GM19025 (cell line): ENCODE measurements at regions not wholly inside any gene's neighbourhood (a gene's known extent, or its start where the extent isn't known, plus 50 kb on each side); places are given as distances from the start of the nearest gene placed in this dataset.
"Not testable (repeated sequence)": the region's sequence is repeated elsewhere in the genome, so short reads cannot be mapped to it uniquely, and the experiment has no call there.

Experiments used
- ATAC-seq: cut with Tn5 transposase; IDR thresholded peaks from one replicate; pipeline ENCODE4 v1.9.1; 2021; ENCODE audit warnings: mild to moderate bottlenecking, low read depth, moderate library complexity; ENCODE audit not compliant: unreplicated experiment

- ATAC-seq: no peak
Observed at GRCh38 chr7:50856806-50857205, 74.1 kb upstream of the GRB10 start.

DNA sequence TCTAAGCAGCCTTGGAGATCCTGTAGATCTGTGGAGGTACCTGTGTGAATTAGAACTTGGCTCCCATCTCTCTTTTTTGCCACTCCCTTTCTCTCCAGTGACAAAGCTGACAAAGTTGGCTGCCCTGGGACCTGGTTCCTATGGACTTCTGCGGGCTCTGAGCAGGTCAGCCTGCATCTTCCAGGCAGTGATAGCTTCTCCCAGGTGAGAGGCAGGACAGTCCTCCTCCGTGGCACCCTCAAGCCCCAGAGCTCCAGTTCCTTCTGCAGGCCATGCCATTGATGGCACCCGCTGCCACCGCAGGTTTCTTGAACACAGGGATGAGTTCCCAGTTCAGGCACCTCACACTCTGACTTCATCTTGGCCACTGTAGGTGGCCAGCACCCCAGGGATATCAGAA lies 73.5 kb upstream of the GRB10 start:
- no peak for ATAC-seq

- ATAC-seq: no peak
Observed at GRCh38 chr7:50855526-50855925, 72.8 kb upstream of the GRB10 start.

DNA sequence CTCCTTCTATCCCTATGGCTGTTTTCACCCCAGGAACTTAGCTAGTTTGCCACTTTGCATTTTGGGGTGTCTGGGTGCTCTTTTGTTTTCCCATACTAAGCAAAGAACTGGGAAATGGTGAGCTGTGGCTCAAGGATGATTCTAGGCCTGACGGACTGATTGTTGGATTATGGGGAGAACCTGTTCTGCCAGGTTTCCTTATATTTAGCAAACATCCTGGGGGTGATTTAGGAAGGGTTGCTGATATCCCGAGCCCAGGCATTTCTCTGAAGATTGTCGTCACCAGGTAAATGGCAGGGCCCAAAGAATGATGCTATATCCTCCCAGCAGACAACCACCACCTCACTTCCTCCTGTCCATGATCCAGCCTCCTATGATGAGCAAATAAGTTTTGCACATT lies 72.1 kb upstream of the GRB10 start:
- ATAC-seq: no peak

DNA sequence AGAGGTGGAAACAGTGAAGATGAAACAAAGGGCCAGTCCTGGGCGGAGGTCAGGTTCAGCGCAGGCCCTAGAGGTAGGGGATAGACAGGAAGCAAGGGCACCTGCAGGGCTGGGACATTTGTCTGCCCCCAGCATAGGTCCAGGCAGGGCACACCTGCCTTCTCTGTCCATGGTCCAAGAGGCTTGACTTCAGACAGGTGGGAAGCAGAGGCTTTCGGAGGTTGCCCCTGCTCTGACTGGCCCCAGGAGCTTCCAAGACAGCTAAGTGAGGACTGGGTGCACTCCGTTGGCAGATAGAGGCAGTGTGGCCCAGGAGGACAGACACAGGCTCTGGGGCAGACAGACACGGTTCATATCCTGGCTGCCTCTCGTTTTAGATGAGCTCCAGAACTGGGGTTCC lies 71.6 kb upstream of the GRB10 start:
- no peak for ATAC-seq

- ATAC-seq: no peak
Observed at GRCh38 chr7:50853311-50853710, 70.6 kb upstream of the GRB10 start.

GRCh38 chr7:50852901-50853300 lies 70.2 kb upstream of the GRB10 start:
- ATAC-seq: no peak

DNA sequence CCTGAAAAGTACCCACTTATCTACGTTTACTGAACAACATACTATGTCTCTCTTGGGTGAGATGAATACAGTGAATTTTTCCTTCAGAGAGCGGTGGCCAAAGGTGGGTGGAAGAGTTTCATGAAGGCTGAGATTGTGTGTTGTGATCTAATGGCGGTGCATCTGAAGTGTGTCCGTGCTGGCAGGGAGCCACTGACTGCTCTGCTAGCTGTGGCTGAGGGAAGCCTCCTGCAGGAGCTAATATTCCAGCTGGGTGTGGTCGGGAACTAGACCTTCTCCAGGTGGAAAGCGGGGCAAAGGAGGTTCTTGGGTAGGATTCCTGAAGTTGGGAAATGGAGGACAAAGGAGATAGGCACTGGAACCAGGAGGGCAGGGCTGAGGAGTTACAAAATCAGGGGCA lies 69.2 kb upstream of the GRB10 start:
- no peak for ATAC-seq

- no peak for ATAC-seq
Observed at GRCh38 chr7:50851451-50851850, 68.8 kb upstream of the GRB10 start.

DNA sequence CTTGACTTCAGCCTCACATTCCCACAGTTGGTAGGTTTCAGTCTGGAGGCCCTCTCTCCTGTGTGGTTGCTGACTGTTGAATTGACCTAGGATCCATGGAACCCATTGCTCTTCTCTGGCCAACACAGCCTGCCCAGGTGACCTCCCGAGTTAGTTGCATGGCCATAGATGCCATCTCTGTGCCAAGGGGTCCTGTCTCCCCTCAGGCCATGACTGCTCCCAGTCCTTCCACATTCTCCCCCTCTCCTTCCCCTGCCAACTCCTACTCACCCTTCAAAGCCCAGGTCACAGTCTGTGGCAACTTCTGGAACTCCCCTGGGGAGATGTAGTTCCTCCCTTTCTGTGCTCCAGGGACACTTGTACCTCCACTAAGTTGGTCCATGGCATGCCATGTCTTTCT lies 67.3 kb upstream of the GRB10 start:
- no peak for ATAC-seq

DNA sequence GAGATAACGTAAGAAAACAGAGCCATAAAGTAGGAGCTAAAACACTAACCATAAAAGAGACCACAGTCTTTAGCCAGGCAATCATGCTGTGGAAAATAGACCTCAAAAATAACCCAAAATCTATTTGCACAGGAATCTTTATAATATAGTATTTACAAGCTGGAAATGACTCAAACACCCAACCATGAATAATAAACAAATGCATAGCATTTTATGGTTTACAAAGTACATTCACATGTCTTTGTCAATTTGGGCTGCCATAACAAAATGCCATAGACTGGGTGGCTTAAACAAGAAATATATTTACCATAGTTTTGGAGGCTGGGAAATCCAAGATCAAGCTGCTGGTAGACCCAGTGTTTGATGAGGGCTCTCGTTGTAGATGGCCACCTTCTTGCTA lies 65.5 kb upstream of the GRB10 start:
- no peak for ATAC-seq

DNA sequence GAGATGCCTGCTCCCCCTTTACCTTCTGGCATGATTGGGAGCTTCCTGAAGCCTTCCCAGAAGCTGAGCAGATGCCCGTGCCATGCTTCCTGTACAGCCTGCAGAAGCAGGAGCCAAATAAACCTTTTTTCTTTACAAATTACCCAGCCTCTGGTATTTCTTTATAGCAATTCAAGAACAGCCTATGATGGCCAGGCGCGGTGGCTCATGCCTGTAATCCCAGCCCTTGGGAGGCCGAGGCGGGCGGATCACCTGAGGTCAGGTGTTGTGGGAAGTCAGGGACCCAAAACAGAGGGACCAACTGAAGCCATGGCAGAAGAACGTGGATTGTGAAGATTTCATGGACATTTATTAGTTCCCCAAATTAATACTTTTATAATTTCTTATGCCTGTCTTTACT lies 62.2 kb upstream of the GRB10 start:
- not testable (repeated sequence) for ATAC-seq

GRCh38 chr7:50842041-50842440 lies 59.3 kb upstream of the GRB10 start:
- no peak for ATAC-seq

GRCh38 chr7:50838675-50839377 lies 56.1 kb upstream of the GRB10 start:
- ATAC-seq: no peak

DNA sequence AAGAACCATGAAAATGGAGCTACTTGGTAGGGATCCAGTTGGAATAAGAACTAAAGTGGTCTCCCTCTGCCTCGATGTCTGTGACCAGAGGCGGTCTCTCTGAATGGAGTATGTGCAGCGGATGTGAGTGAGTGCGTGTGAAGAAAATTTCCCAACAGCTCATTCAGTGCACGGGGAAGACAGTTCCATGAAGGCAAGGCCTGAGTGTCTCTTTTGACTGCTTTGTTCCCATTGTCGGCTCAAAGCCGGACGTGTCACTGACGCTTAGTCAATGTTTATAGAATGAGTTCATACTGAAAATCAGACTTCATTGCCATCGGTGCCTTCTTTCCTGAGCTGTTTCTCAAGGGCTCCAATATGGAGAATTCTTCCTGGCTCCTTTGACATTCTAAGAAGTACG lies 55.3 kb upstream of the GRB10 start:
- no peak for ATAC-seq

- ATAC-seq: no peak
Observed at GRCh38 chr7:50836646-50837045, 54.0 kb upstream of the GRB10 start.

GRCh38 chr7:50835156-50835555 lies 52.5 kb upstream of the GRB10 start:
- ATAC-seq: no peak

GRCh38 chr7:50834679-50835078 lies 52.0 kb upstream of the GRB10 start:
- ATAC-seq: no peak

DNA sequence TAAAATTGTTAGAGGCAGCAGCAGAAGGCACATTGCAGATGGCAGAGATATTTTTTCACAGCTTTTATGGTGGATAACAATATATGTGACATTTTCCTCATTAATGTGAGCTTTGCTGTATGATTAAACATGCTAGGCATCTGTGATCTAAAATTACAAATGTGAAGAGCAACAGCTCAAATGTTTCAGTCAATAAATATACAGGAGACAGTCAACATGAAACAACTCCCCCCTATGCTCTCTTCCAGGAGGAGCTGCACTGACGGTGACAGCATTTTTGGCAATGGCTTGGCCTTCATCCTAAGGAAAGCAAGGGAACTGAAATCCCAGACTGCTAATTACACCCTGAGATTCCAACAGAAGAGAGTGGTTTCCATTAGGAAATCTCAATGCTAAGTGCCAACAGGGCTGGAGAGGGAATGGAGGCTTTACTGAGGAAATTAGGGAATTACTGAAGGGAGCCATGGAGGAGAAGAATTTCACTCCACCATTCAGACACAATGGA lies 51.4 kb upstream of the GRB10 start:
- no peak for ATAC-seq

DNA sequence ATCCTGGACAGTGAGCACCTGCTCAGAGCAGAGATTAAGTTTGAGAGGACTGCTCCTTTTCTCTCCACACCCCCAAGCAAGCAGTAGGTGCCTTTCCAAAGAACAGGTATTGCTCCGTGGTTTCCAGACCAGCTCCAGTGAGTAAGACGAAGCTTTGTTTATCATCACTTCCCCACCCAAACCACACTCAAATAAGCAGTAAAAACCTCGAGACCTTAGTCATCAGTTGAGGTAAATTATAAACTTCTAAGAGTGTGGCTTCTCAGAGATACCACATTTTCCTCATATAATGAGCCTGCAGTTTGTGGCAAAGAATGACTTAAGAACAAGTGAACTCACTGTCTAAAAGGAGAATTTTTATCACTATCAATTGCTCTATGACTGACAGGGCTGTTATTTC lies 50.0 kb upstream of the GRB10 start:
- ATAC-seq: no peak
